ENCODE measurements at regions not wholly inside any gene's neighbourhood (a gene's known extent, or its start where the extent isn't known, plus 50 kb on each side); places are given as distances from the start of the nearest gene placed in this dataset.
"Not testable (repeated sequence)": the region's sequence is repeated elsewhere in the genome, so short reads cannot be mapped to it uniquely, and the experiment has no call there.

- DNase-seq (ENCODE audit: low spot score) = no peak
Observed at GRCh38 chr1:112099979-112100378, 110.5 kb upstream of the KCND3 start.

GRCh38 chr1:112105557-112105956, 116.1 kb upstream of the KCND3 start:
- DNase-seq (ENCODE audit: low spot score) = no peak

GRCh38 chr1:112110031-112110430, 120.6 kb upstream of the KCND3 start:
- no peak for DNase-seq (ENCODE audit: low spot score)

DNA sequence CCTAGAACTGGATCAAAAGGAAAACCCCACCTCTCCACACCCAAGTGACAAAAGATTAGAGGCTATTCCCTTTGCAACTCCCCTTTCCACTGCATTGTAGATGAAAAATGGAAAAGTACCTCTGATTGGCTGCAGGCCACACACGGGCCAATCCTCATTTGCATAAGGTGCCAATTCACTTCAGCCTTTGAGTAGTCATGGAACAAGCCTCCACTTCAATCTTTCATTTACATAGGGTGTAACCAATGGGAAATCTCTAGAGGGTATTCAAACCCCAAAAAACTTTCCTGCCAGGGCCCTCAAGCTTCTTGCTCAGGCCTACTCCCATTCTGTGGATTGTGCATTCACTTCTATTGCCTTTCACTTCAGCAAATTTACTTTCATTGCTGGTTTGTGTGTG, 122.3 kb upstream of the KCND3 start:
- no peak for DNase-seq (ENCODE audit: low spot score)

DNA sequence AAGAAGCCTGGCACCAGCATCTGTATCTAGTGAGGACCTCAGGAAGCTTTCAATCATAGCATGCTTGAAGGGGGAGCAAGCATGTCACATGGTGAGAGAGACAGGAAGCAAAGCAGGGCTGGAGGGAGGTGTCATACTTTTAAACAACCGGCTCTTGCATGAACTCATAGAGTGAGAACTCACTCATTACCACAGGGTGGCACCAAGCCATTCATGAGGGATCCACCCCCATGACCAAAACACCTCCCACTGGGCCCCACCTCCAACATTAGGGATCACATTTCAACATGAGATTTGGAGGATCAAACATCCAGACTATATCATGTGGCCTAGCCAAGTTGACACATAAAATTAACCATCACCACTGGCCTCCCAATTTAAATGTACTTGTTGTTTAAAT, 125.1 kb upstream of the KCND3 start:
- DNase-seq (ENCODE audit: low spot score) = no peak

DNA sequence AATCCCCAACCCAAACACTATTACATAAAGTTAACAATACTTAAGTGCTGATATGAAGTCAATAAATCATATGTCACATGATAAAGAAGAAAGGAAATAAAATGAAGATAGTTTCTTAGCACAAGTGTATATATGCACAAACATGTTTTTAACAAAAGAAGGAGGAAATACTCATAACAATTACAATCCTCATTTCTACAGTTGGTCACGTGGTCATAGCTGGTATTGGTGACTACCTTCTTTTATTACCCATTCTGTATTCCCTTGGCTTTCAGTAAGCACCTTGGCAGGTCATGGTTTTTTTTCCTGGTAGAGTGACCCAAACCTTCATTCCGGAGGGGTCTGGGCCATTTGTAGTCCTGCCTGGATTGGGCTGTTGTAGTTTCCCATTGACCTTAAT, 137.1 kb upstream of the KCND3 start:
- DNase-seq (ENCODE audit: low spot score) = no peak

GRCh38 chr1:112127606-112128005, 138.1 kb upstream of the KCND3 start:
- DNase-seq (ENCODE audit: low spot score) = not testable (repeated sequence)

DNA sequence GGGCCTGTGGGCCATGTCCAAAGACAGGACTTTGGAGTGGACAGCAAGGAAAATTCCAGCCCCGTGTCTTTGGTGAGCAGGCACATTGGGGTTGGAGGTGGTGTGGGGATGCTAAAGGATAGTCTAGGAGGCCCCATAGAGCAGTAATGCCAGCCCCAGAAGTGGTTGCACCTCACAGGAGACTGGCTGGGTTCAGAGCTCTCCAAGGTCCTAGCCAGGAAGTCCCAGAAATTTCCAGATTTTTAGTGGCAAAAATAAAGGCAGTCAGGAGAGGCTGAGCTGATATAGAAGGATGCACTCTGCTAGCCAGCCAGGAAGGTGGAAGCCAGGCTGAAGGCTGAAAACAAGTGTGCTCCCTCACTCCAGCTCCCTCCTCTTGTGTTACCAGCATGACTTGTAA, 144.0 kb upstream of the KCND3 start:
- no peak for DNase-seq (ENCODE audit: low spot score)

DNA sequence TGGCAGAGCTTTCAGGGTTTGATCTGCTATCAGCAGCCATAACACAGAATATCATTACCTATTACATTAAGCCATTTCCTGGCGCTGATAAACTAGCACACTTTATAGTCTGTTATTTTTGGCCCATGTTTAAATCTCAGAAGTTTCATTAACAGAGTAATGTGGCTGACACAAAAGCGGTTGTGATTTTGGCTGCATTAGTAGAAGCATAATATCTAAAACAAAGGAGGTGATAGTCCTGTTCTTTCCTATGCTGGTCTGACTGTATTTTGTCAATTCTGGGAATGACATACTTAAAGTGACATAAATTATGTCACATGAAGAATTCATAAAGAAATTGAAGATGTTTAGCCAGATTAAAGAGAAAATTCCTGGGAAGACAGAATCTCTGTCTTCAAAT, 151.3 kb upstream of the KCND3 start:
- no peak for DNase-seq (ENCODE audit: low spot score)

DNA sequence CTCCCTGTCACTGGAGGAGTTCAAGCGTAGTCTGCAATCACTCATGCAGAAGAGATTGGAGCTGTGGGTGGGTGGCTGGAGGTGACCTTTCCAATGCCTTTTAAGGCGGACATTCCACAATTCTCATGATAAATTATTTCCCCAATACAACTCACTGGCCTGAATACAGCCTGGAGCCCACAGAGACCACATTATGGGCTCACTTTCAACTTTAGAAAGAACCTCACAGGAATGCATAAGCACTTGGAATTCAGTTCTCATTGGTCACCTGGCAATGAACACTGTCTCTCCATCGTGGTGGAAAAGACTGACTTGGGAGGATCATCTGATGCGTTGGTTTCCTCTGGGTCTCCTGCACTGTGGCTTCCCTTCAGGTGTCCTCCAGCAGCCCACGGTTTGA, 151.8 kb upstream of the KCND3 start:
- DNase-seq (ENCODE audit: low spot score) = no peak

GRCh38 chr1:112141923-112142322, 152.5 kb upstream of the KCND3 start:
- DNase-seq (ENCODE audit: low spot score) = no peak

DNA sequence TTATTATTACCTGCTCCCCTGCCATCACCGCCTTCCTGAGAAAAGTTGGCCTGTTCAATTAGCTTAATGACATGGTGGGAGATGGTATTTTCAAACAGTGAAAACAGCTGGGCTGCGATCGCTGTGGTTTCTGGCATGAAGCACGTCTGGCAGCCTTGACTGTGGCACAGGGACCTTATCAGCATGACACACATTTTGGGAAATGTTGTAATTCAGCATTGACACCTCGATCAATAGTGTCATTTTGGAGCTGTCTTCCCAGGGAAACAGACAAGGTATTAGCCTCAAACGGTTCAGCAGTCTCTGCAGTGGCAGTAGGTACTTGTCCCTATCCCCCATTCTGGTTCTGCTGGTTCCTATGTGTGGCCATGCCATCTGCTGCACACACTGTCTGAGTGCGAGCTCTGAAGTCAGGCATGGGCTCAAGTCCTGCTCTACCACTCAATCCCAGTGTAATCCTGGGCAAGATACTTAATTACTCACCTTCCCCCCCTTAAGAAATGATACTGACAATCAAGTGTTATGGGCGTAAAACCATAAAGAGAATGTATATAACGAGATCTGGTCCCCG, 154.5 kb upstream of the KCND3 start:
- DNase-seq (ENCODE audit: low spot score) = no peak

DNA sequence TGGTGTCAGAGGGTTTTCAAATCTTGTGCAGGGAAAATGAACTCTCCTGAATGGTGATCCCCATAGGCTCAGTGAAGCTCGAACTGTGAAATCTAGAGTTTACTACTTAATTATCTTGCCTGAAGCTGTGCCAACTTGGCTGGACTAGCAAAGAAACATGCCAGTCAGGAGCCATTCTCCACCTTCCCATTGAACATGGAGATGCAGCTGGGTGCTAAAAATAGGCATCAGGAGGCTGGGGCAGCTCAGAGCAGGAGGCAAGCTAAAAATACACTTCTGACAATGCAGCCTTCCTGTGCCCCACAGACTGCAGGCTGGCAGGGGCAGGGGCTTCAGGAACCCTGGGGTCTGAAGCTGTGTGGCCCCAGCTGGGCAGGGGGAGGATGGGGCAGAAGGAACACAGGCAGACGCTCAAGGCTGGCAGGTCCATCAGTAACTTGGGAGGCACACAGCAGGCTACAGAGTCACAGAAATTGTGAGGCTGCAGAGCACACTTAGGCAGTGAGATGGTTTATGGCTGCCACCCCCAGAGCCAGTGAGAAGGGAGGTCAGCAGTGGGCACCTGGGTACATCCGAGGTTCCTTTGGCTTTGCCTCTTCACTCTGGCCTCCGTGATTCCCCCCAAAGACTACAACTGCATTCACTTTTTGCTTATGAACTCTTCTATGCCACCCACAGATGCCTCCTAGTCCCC, 155.4 kb upstream of the KCND3 start:
- no peak for DNase-seq (ENCODE audit: low spot score)

GRCh38 chr1:112146201-112146715, 156.8 kb upstream of the KCND3 start:
- DNase-seq (ENCODE audit: low spot score) = no peak

DNA sequence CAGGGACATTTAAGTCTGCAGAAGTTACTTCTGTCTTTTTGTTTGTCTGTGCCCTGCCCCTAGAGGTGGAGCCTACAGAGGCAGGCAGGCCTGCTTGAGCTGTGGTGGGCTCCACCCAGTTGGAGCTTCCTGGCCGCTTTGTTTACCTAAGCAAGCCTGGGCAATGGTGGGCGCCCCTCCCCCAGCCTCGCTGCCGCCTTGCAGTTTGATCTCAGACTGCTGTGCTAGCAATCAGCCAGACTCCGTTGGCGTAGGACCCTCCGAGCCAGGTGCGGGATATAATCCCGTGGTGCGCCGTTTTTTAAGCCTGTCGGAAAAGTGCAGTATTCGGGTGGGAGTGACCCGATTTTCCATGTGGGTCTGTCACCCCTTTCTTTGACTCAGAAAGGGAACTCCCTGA, 170.7 kb upstream of the KCND3 start:
- DNase-seq (ENCODE audit: low spot score) = not testable (repeated sequence)

GRCh38 chr1:112165375-112165774, 175.9 kb upstream of the KCND3 start:
- no peak for DNase-seq (ENCODE audit: low spot score)

GRCh38 chr1:112169517-112169916, 180.0 kb upstream of the KCND3 start:
- DNase-seq (ENCODE audit: low spot score) = no peak

- DNase-seq (ENCODE audit: low spot score) = peak; percentile 54
Observed at GRCh38 chr1:112172294-112172882, 182.9 kb upstream of the KCND3 start.

DNA sequence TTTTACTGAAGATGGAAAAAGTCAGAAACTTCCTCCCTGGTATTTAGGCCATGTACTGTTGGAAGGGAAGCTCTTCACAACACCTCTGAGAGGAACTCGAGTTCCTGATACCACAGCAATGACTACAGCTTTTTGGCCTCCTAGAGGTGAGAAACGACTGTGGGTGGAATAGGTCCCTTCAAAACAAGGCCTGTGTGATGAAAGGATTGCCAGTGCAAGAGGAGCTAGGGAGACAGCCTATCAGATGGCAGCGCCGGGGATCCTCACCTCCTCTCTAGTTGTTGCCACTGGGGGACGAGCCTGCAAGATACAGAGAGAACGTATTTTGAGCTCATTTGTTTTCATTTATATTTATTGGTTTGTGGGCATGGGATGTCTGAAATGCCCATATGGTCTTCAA, 187.8 kb upstream of the KCND3 start:
- DNase-seq (ENCODE audit: low spot score) = no peak

DNA sequence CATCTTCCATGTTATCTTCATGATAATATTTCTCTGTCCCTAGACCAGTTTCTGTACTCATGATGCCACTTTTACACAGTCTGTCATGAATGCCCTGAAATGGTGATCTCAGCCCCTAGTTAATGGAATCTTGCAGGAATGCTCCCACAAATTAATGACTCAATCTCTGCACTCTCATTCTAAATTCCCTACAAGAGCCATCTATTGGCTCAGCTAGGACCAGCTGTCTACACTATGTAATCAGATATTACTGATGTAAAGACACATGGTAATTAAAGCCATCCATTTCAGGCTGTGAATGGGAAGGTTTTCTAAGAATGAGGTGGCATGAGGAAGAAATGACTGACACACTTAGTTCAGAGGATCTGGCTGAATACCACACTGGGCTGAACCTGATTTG, 199.1 kb upstream of the KCND3 start:
- DNase-seq (ENCODE audit: low spot score) = no peak

GRCh38 chr1:112196008-112196588, 199.9 kb upstream of the CTTNBP2NL start:
- DNase-seq (ENCODE audit: low spot score) = no peak

- DNase-seq (ENCODE audit: low spot score) = no peak
Observed at GRCh38 chr1:112196731-112197130, 199.3 kb upstream of the CTTNBP2NL start.

DNA sequence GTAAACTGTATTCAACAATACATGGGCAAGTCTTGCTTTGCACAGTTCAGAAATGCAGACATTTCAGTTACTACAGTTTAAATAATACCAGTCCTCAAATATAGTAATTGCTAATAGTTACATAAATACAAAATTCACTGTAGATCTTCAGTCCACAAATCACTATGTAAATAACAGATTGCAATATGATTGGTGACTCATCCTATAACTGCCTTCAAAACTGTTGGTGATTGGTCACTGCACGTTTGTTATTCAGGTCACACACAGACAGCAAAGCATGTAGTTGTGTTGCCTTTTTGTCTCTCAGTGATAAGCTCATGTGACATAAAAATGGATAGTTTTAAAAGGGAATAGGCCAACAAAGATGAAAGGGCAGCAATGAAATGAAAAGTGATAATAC, 186.5 kb upstream of the CTTNBP2NL start:
- no peak for DNase-seq (ENCODE audit: low spot score)

All from LoVo (cell line).